ENCODE measurements at regions not wholly inside any gene's neighbourhood (a gene's known extent, or its start where the extent isn't known, plus 50 kb on each side); places are given as distances from the start of the nearest gene placed in this dataset.

DNA sequence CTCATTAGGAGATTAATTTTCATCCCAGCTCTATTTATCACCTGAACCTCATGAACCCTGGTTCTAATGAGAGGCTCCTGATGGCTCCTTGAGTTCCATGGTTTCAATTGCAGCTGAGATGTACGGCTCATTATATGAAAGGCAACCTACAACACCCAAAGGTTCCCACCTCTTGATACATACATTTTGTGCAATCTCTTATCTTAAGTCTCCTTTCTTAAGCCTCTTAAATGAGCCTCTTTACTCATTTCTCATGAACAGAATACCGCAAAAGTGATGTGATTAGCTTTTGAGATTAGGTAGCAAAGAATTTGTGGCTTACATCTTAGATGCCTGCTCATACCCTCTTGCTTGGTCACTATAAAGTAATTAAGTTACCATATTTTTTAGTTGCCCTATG is 1964.0 kb upstream of the CDH6 start:
- Mint-ChIP-seq H3K4me3 (no peak overlapping the region), H3K4me1 (no peaks in the 10 kb centered on the region), H3K27ac (no peak overlapping the region), H3K9me3 (no peaks in the 10 kb centered on the region), H3K27me3 (ENCODE audit: insufficient read depth, low read depth, poor library complexity) (no peaks in the 10 kb centered on the region), H3K36me3 (ENCODE audit: low read depth) (no peaks in the 10 kb centered on the region)
- H3K4me1 ChIP-seq (ENCODE audit: insufficient read depth) = no peaks in the 10 kb centered on the region
- H3K27ac ChIP-seq (ENCODE audit: low read depth) = no peak overlapping the region
- H3K9me2 ChIP-seq (ENCODE audit: insufficient read depth) = no peaks in the 10 kb centered on the region
- no peak for ATAC-seq
- H3K27me3 ChIP-seq (ENCODE audit: insufficient read depth) = no peaks in the 10 kb centered on the region
- no peaks in the 10 kb centered on the region for H3K79me2 ChIP-seq (replicated peaks; ENCODE audit: insufficient read depth)
- H3K36me3 ChIP-seq (ENCODE audit: insufficient read depth) = no peaks in the 10 kb centered on the region
- H2AFZ ChIP-seq = no peak overlapping the region
- DNase-seq (ENCODE audit: low spot score) = no peak
- no peak overlapping the region for H3K4me2 ChIP-seq
- no peak overlapping the region for H3K4me3 ChIP-seq
- H4K20me1 ChIP-seq (replicated peaks; ENCODE audit: insufficient read depth) = no peaks in the 10 kb centered on the region
- TF ChIP-seq ZNF331 (CRISPR knock-in tag; IDR thresholded peaks at IDR 0.05; ENCODE audit: low read depth) = no peak
- no peak for TF ChIP-seq CREB1 (CRISPR knock-in tag; IDR thresholded peaks at IDR 0.05; ENCODE audit: low read depth)
- TF ChIP-seq STAT1 (IDR thresholded peaks at IDR 0.05; ENCODE audit: unreplicated experiment) = no peak
- TF ChIP-seq POLR2AphosphoS5 (IDR thresholded peaks at IDR 0.05; ENCODE audit: low read depth) = no peak
- TF ChIP-seq, protein P1, sequence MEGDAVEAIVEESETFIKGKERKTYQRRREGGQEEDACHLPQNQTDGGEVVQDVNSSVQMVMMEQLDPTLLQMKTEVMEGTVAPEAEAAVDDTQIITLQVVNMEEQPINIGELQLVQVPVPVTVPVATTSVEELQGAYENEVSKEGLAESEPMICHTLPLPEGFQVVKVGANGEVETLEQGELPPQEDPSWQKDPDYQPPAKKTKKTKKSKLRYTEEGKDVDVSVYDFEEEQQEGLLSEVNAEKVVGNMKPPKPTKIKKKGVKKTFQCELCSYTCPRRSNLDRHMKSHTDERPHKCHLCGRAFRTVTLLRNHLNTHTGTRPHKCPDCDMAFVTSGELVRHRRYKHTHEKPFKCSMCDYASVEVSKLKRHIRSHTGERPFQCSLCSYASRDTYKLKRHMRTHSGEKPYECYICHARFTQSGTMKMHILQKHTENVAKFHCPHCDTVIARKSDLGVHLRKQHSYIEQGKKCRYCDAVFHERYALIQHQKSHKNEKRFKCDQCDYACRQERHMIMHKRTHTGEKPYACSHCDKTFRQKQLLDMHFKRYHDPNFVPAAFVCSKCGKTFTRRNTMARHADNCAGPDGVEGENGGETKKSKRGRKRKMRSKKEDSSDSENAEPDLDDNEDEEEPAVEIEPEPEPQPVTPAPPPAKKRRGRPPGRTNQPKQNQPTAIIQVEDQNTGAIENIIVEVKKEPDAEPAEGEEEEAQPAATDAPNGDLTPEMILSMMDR (conservative IDR thresholded peaks at IDR 0.05; ENCODE audit: low read depth in 2 of 2) = no peak
- TF ChIP-seq JUNB (IDR thresholded peaks at IDR 0.05; ENCODE audit: unreplicated experiment) = no peak
- TF ChIP-seq, protein P2, sequence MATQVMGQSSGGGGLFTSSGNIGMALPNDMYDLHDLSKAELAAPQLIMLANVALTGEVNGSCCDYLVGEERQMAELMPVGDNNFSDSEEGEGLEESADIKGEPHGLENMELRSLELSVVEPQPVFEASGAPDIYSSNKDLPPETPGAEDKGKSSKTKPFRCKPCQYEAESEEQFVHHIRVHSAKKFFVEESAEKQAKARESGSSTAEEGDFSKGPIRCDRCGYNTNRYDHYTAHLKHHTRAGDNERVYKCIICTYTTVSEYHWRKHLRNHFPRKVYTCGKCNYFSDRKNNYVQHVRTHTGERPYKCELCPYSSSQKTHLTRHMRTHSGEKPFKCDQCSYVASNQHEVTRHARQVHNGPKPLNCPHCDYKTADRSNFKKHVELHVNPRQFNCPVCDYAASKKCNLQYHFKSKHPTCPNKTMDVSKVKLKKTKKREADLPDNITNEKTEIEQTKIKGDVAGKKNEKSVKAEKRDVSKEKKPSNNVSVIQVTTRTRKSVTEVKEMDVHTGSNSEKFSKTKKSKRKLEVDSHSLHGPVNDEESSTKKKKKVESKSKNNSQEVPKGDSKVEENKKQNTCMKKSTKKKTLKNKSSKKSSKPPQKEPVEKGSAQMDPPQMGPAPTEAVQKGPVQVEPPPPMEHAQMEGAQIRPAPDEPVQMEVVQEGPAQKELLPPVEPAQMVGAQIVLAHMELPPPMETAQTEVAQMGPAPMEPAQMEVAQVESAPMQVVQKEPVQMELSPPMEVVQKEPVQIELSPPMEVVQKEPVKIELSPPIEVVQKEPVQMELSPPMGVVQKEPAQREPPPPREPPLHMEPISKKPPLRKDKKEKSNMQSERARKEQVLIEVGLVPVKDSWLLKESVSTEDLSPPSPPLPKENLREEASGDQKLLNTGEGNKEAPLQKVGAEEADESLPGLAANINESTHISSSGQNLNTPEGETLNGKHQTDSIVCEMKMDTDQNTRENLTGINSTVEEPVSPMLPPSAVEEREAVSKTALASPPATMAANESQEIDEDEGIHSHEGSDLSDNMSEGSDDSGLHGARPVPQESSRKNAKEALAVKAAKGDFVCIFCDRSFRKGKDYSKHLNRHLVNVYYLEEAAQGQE (IDR thresholded peaks at IDR 0.05; ENCODE audit: unreplicated experiment) = no peak
- TF ChIP-seq, protein P3, sequence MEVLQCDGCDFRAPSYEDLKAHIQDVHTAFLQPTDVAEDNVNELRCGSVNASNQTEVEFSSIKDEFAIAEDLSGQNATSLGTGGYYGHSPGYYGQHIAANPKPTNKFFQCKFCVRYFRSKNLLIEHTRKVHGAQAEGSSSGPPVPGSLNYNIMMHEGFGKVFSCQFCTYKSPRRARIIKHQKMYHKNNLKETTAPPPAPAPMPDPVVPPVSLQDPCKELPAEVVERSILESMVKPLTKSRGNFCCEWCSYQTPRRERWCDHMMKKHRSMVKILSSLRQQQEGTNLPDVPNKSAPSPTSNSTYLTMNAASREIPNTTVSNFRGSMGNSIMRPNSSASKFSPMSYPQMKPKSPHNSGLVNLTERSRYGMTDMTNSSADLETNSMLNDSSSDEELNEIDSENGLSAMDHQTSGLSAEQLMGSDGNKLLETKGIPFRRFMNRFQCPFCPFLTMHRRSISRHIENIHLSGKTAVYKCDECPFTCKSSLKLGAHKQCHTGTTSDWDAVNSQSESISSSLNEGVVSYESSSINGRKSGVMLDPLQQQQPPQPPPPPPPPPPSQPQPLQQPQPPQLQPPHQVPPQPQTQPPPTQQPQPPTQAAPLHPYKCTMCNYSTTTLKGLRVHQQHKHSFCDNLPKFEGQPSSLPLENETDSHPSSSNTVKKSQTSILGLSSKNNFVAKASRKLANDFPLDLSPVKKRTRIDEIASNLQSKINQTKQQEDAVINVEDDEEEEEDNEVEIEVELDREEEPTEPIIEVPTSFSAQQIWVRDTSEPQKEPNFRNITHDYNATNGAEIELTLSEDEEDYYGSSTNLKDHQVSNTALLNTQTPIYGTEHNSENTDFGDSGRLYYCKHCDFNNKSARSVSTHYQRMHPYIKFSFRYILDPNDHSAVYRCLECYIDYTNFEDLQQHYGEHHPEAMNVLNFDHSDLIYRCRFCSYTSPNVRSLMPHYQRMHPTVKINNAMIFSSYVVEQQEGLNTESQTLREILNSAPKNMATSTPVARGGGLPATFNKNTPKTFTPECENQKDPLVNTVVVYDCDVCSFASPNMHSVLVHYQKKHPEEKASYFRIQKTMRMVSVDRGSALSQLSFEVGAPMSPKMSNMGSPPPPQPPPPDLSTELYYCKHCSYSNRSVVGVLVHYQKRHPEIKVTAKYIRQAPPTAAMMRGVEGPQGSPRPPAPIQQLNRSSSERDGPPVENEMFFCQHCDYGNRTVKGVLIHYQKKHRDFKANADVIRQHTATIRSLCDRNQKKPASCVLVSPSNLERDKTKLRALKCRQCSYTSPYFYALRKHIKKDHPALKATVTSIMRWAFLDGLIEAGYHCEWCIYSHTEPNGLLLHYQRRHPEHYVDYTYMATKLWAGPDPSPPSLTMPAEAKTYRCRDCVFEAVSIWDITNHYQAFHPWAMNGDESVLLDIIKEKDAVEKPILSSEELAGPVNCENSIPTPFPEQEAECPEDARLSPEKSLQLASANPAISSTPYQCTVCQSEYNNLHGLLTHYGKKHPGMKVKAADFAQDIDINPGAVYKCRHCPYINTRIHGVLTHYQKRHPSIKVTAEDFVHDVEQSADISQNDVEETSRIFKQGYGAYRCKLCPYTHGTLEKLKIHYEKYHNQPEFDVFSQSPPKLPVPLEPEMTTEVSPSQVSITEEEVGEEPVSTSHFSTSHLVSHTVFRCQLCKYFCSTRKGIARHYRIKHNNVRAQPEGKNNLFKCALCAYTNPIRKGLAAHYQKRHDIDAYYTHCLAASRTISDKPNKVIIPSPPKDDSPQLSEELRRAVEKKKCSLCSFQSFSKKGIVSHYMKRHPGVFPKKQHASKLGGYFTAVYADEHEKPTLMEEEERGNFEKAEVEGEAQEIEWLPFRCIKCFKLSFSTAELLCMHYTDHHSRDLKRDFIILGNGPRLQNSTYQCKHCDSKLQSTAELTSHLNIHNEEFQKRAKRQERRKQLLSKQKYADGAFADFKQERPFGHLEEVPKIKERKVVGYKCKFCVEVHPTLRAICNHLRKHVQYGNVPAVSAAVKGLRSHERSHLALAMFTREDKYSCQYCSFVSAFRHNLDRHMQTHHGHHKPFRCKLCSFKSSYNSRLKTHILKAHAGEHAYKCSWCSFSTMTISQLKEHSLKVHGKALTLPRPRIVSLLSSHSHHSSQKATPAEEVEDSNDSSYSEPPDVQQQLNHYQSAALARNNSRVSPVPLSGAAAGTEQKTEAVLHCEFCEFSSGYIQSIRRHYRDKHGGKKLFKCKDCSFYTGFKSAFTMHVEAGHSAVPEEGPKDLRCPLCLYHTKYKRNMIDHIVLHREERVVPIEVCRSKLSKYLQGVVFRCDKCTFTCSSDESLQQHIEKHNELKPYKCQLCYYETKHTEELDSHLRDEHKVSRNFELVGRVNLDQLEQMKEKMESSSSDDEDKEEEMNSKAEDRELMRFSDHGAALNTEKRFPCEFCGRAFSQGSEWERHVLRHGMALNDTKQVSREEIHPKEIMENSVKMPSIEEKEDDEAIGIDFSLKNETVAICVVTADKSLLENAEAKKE (CRISPR knock-in tag; IDR thresholded peaks at IDR 0.05) = no peak
- no peak for TF ChIP-seq EZH2 (IDR thresholded peaks at IDR 0.05; ENCODE audit: low read depth, unreplicated experiment)
- TF ChIP-seq, protein P4, sequence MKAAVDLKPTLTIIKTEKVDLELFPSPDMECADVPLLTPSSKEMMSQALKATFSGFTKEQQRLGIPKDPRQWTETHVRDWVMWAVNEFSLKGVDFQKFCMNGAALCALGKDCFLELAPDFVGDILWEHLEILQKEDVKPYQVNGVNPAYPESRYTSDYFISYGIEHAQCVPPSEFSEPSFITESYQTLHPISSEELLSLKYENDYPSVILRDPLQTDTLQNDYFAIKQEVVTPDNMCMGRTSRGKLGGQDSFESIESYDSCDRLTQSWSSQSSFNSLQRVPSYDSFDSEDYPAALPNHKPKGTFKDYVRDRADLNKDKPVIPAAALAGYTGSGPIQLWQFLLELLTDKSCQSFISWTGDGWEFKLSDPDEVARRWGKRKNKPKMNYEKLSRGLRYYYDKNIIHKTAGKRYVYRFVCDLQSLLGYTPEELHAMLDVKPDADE (IDR thresholded peaks at IDR 0.05) = no peak
- TF ChIP-seq NANOG (IDR thresholded peaks at IDR 0.05; ENCODE audit: borderline replicate concordance) = no peak
- TF ChIP-seq EZH2phosphoT487 (IDR thresholded peaks at IDR 0.05; ENCODE audit: unreplicated experiment) = no peak
- no peak for TF ChIP-seq ZNF114 (CRISPR knock-in tag; IDR thresholded peaks at IDR 0.05)
- no peaks in the 10 kb centered on the region for H3F3A ChIP-seq (replicated peaks; ENCODE audit: low read depth)

All from GM23338 (cell line).